ENCODE measurements at regions not wholly inside any gene's neighbourhood (a gene's known extent, or its start where the extent isn't known, plus 50 kb on each side); places are given as distances from the start of the nearest gene placed in this dataset.

DNA sequence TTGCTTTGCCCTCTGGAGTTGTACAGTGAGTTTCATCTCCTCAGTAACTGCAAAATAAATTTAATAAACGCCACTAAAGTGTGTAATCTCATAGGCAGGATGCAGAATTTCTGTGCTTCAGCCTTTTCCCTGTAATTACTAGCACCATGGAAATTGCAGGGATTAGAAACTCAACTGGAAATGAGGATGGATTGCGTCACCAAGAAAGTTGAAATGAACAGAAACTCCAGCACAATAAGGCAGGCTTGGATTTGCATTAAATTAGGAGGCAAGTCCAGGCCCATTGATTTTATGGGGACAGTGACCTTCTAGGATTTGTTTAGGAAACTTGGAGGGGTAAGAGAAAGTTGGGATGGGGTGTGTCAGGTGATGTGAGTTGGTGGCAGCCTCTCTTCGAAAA is 197.5 kb downstream of the PTPRU start:
- TF ChIP-seq, protein P1, sequence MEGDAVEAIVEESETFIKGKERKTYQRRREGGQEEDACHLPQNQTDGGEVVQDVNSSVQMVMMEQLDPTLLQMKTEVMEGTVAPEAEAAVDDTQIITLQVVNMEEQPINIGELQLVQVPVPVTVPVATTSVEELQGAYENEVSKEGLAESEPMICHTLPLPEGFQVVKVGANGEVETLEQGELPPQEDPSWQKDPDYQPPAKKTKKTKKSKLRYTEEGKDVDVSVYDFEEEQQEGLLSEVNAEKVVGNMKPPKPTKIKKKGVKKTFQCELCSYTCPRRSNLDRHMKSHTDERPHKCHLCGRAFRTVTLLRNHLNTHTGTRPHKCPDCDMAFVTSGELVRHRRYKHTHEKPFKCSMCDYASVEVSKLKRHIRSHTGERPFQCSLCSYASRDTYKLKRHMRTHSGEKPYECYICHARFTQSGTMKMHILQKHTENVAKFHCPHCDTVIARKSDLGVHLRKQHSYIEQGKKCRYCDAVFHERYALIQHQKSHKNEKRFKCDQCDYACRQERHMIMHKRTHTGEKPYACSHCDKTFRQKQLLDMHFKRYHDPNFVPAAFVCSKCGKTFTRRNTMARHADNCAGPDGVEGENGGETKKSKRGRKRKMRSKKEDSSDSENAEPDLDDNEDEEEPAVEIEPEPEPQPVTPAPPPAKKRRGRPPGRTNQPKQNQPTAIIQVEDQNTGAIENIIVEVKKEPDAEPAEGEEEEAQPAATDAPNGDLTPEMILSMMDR (IDR thresholded peaks at IDR 0.05; ENCODE audit: insufficient read depth, low read depth, low read length) = no peak
- no peak for TF ChIP-seq EZH2 (IDR thresholded peaks at IDR 0.05; ENCODE audit: insufficient read depth, low read length)
